SU-DHL-6 (cell line): ENCODE measurements at regions not wholly inside any gene's neighbourhood (a gene's known extent, or its start where the extent isn't known, plus 50 kb on each side); places are given as distances from the start of the nearest gene placed in this dataset.

Source experiments
- H2AFZ ChIP-seq: fragments of 200-600 bp; sonication (generic); 2 replicates; pipeline ENCODE4 v1.6.1; 2014; ENCODE audit warnings: low read depth, mild to moderate bottlenecking, moderate library complexity, mixed read lengths, antibody characterized with exemption, low read length; ENCODE audit not compliant: severe bottlenecking
- H3F3A ChIP-seq: fragments of 200-600 bp; shearing (Covaris generic); 2 replicates; pipeline ENCODE4 v1.6.0; 2016; ENCODE audit warnings: antibody characterized with exemption, mild to moderate bottlenecking; ENCODE audit not compliant: insufficient read depth
- H3K27ac ChIP-seq: fragments of 200-600 bp; sonication (generic); 2 replicates; pipeline ENCODE4 v1.5.1; 2016; ENCODE audit warnings: low read depth, mild to moderate bottlenecking, low read length, moderate library complexity, mixed read lengths
- H3K27me3 ChIP-seq: fragments of 200-600 bp; sonication (generic), shearing (Covaris generic); 2 replicates; pipeline ENCODE4 v1.6.0; 2014; ENCODE audit warnings: mild to moderate bottlenecking, low read length
- H3K36me3 ChIP-seq: fragments of 200-600 bp; sonication (generic); 2 replicates; pipeline ENCODE4 v1.6.1; 2014; ENCODE audit warnings: mild to moderate bottlenecking, low read length, mixed read lengths
- H3K4me2 ChIP-seq: fragments of 300-600, 200-600 bp; shearing (Covaris generic), sonication (generic); 2 replicates; pipeline ENCODE4 v1.6.0; 2014; ENCODE audit warnings: low read length, low read depth, mild to moderate bottlenecking; ENCODE audit not compliant: poor library complexity, severe bottlenecking
- H3K4me3 ChIP-seq: fragments of 200-600 bp; sonication (generic); 2 replicates; pipeline ENCODE4 v1.5.1; 2014; ENCODE audit warnings: antibody characterized with exemption, low read length, mild to moderate bottlenecking, mixed read lengths; ENCODE audit not compliant: insufficient read depth, poor library complexity, severe bottlenecking
- H3K79me2 ChIP-seq: fragments of 200-600 bp; sonication (generic); 2 replicates; pipeline ENCODE4 v1.6.1; 2014; ENCODE audit warnings: mild to moderate bottlenecking, low read length, moderate library complexity; ENCODE audit not compliant: insufficient read depth
- H3K9ac ChIP-seq: fragments of 200-600 bp; sonication (generic); 2 replicates; pipeline ENCODE4 v1.7.0; 2014; ENCODE audit warnings: mild to moderate bottlenecking, low read length
- H3K9me2 ChIP-seq: fragments of 200-600 bp; sonication (generic); replicated peaks from 2 replicates; pipeline ENCODE4 v1.6.1; 2014; ENCODE audit warnings: low read length; ENCODE audit not compliant: insufficient read depth
- H3K9me3 ChIP-seq: fragments of 200-600 bp; sonication (generic); 2 replicates; pipeline ENCODE4 v1.6.1; 2014; ENCODE audit warnings: low read length, mixed read lengths; ENCODE audit not compliant: insufficient read depth
- H4K20me1 ChIP-seq: fragments of 200-600 bp; sonication (generic); 2 replicates; pipeline ENCODE4 v1.6.1; 2014; ENCODE audit warnings: low read depth, mild to moderate bottlenecking, antibody characterized with exemption, low read length, moderate library complexity, mixed read lengths
- CTCF ChIP-seq: fragments of 200-600 bp; sonication (generic); IDR thresholded peaks from one replicate; pipeline ENCODE4 v1.5.1; 2017; ENCODE audit warnings: antibody characterized with exemption, mild to moderate bottlenecking, low read length, moderate library complexity; ENCODE audit not compliant: insufficient read depth, poor library complexity, severe bottlenecking
- EZH2phosphoT487 ChIP-seq: fragments of 200-600 bp; sonication (generic), shearing (Covaris generic); conservative IDR thresholded peaks from 2 replicates; pipeline ENCODE4 v1.6.1; 2018; ENCODE audit warnings: mild to moderate bottlenecking, antibody characterized with exemption, low read length, moderate library complexity, mixed read lengths

GRCh38 chr5:133714161-133714915, 102.0 kb upstream of the FSTL4 start:
- H3K79me2 ChIP-seq, result no peaks in the 10 kb centered on the region
- no peak overlapping the region for H2AFZ ChIP-seq
- H3F3A ChIP-seq, result no peaks in the 10 kb centered on the region
- H3K4me3 ChIP-seq, result no peak overlapping the region
- TF ChIP-seq CTCF (no peak), EZH2phosphoT487 (no peak)
- no peaks in the 10 kb centered on the region for H3K36me3 ChIP-seq
- H3K9me3 ChIP-seq, result no peaks in the 10 kb centered on the region
- H3K27ac ChIP-seq, result no peak overlapping the region
- H3K4me2 ChIP-seq, result no peak overlapping the region
- H3K27me3 ChIP-seq, result no peaks in the 10 kb centered on the region
- H3K9ac ChIP-seq, result no peak overlapping the region
- no peaks in the 10 kb centered on the region for H3K9me2 ChIP-seq
- no peaks in the 10 kb centered on the region for H4K20me1 ChIP-seq

- H2AFZ ChIP-seq, result no peak overlapping the region
- no peak overlapping the region for H3K27ac ChIP-seq
- TF ChIP-seq EZH2phosphoT487 (no peak), CTCF (no peak)
These were observed 101.4 kb upstream of the FSTL4 start for GRCh38 chr5:133713751-133714150.

GRCh38 chr5:133713209-133713608, 100.9 kb upstream of the FSTL4 start:
- Histone ChIP-seq H3K9me2 (no peaks in the 10 kb centered on the region), H3K4me3 (no peak overlapping the region), H4K20me1 (no peaks in the 10 kb centered on the region), H3K9me3 (no peaks in the 10 kb centered on the region), H3K27ac (no peak overlapping the region), H3K36me3 (no peaks in the 10 kb centered on the region), H3K27me3 (no peaks in the 10 kb centered on the region), H3K79me2 (no peaks in the 10 kb centered on the region), H3K9ac (no peak overlapping the region), H3F3A (no peaks in the 10 kb centered on the region), H3K4me2 (no peak overlapping the region), H2AFZ (no peak overlapping the region)
- no peak for TF ChIP-seq CTCF
- TF ChIP-seq EZH2phosphoT487, result no peak

More at GRCh38 chr5:133713751-133714150, 101.4 kb upstream of the FSTL4 start:
- Histone ChIP-seq H3K9ac (no peak overlapping the region), H3K4me2 (no peak overlapping the region), H3K36me3 (no peaks in the 10 kb centered on the region), H3K9me3 (no peaks in the 10 kb centered on the region), H3K9me2 (no peaks in the 10 kb centered on the region), H3K79me2 (no peaks in the 10 kb centered on the region), H4K20me1 (no peaks in the 10 kb centered on the region), H3K4me3 (no peak overlapping the region), H3F3A (no peaks in the 10 kb centered on the region), H3K27me3 (no peaks in the 10 kb centered on the region)
